ENCODE measurements at regions not wholly inside any gene's neighbourhood (a gene's known extent, or its start where the extent isn't known, plus 50 kb on each side); places are given as distances from the start of the nearest gene placed in this dataset.

DNA sequence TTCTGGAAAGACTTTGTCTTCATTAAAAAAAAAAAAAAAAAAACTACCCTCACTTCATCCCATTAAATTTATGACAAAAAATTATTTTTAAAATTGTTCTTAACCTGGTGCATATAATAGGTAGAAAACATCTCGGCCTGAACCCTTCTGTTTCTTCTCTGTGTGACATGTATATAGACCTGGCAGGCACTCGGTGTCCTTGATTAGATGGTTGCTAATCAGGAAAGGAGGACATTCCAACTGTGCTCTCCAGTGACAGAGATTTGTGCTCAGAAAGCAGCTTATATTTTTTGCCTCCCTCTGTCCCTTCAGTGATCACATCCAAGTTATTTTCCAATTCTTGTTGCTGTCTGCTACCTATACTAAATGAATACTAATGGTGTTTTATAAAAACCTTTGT, 355.6 kb downstream of the CBLL2 start:
- Histone ChIP-seq H3K9me3 (no peaks in the 10 kb centered on the region), H3K36me3 (no peaks in the 10 kb centered on the region), H3K4me1 (no peaks in the 10 kb centered on the region), H3K27me3 (no peaks in the 10 kb centered on the region), H3K27ac (no peak overlapping the region), H3K4me3 (no peak overlapping the region)
- no peak for DNase-seq
- ATAC-seq (ENCODE audit: low FRiP score in 2 of 2), result no peak
- 70 to 78% methylated on average over 2 of the region's 2 CpGs for WGBS, 2 donors
- TF ChIP-seq, protein P1, sequence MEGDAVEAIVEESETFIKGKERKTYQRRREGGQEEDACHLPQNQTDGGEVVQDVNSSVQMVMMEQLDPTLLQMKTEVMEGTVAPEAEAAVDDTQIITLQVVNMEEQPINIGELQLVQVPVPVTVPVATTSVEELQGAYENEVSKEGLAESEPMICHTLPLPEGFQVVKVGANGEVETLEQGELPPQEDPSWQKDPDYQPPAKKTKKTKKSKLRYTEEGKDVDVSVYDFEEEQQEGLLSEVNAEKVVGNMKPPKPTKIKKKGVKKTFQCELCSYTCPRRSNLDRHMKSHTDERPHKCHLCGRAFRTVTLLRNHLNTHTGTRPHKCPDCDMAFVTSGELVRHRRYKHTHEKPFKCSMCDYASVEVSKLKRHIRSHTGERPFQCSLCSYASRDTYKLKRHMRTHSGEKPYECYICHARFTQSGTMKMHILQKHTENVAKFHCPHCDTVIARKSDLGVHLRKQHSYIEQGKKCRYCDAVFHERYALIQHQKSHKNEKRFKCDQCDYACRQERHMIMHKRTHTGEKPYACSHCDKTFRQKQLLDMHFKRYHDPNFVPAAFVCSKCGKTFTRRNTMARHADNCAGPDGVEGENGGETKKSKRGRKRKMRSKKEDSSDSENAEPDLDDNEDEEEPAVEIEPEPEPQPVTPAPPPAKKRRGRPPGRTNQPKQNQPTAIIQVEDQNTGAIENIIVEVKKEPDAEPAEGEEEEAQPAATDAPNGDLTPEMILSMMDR (IDR thresholded peaks at IDR 0.05), result no peak
- no peak for TF ChIP-seq POLR2A (IDR thresholded peaks at IDR 0.05)
- no peak for TF ChIP-seq POLR2AphosphoS5 (IDR thresholded peaks at IDR 0.05)
- no peak for TF ChIP-seq EP300 (IDR thresholded peaks at IDR 0.05)

DNA sequence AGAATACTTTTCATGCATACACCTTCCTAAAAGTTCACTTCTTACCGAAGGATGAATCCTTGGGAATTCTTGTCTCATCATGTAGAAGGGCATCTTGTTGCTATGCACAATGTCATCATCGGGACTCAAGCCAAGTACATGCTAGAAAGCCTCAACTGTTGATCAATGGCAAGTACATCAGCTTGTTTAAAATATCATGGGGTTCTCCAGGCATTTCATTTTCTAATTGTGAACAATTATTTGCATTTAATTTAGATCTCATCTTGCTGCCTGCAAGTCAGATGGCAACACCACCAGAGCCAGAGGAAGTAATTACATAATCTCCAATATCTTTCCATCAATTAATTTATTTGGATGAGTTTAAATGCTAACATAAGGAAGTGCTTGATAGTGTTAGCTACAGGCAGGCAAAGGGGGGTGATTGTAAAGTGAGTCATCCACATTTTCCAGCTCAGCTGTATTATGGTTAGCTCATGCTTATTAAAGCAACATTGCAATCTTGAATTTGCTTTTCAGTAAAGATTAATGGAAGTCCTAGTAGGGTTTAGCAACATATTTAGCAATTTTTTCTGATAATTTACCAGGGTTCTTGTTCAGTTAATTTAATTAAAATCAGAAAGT, 356.5 kb downstream of the CBLL2 start:
- Histone ChIP-seq H3K4me1 (no peaks in the 10 kb centered on the region), H3K27me3 (no peaks in the 10 kb centered on the region), H3K9me3 (no peaks in the 10 kb centered on the region), H3K27ac (no peak overlapping the region), H3K36me3 (no peaks in the 10 kb centered on the region), H3K4me3 (no peak overlapping the region)
- 74 to 83% methylated on average over 2 of the region's 2 CpGs for WGBS, 2 donors
- TF ChIP-seq, protein P1 (IDR thresholded peaks at IDR 0.05), result no peak
- TF ChIP-seq EP300 (IDR thresholded peaks at IDR 0.05) (no peak), POLR2AphosphoS5 (IDR thresholded peaks at IDR 0.05) (no peak), POLR2A (IDR thresholded peaks at IDR 0.05) (no peak)
- no peak for ATAC-seq (ENCODE audit: low FRiP score in 2 of 2)
- DNase-seq, result no peak

DNA sequence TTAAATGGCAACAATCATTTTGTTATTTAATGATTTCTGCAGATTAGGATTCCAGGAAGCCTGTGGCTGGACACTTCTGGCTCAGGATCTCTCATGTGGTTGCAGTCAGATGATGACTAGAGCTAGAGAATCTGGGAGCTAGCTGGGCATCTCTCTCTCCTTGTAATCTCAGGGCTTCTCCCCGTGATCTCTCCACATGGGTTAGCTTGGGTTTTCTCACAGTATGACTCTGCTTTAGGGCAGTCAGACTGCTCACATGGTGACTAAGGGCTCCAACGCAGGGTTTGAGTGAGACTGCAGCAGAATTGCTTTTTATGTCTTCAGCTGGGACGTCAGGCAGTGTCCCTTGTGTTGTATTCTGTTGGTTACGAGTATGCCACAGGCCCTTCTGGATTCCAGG, 361.4 kb downstream of the CBLL2 start:
- no peak for ATAC-seq (ENCODE audit: low FRiP score in 2 of 2)
- no peak for TF ChIP-seq POLR2A (IDR thresholded peaks at IDR 0.05)
- TF ChIP-seq, protein P1 (IDR thresholded peaks at IDR 0.05), result no peak

DNA sequence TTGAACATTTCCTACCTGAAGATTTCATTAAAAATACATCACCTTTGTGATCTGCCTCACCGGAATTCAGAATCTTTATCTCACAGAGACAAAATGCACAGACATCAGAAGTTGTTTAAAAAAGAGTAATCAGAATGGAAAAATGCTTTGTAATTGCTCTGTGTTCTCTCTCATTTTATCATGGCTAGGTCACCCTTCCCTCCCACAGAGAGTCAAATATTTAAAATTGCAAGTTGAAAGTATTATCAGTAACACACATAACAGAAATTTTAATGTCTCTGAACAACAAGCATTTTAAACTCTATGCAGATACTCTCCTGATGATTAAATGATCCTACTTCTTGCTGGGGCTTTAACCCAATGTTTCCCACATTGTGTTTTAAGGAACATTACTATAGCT, 362.0 kb downstream of the CBLL2 start:
- H3K36me3 ChIP-seq, result no peaks in the 10 kb centered on the region
- DNase-seq (no peak), ATAC-seq (ENCODE audit: low FRiP score in 2 of 2) (no peak)
- no peaks in the 10 kb centered on the region for H3K9me3 ChIP-seq
- H3K4me1 ChIP-seq, result no peaks in the 10 kb centered on the region
- H3K27ac ChIP-seq, result no peak overlapping the region
- TF ChIP-seq POLR2A (IDR thresholded peaks at IDR 0.05) (no peak), EP300 (IDR thresholded peaks at IDR 0.05) (no peak), POLR2AphosphoS5 (IDR thresholded peaks at IDR 0.05) (no peak)
- TF ChIP-seq, protein P1 (IDR thresholded peaks at IDR 0.05), result no peak
- 81 to 94% methylated on average over 1 of the region's 1 CpG for WGBS, 2 donors
- no peaks in the 10 kb centered on the region for H3K27me3 ChIP-seq
- H3K4me3 ChIP-seq, result no peak overlapping the region

More for the DNA sequence above, 361.4 kb downstream of the CBLL2 start:
- Histone ChIP-seq H3K4me1 (no peaks in the 10 kb centered on the region), H3K9me3 (no peaks in the 10 kb centered on the region), H3K4me3 (no peak overlapping the region), H3K27me3 (no peaks in the 10 kb centered on the region), H3K27ac (no peak overlapping the region), H3K36me3 (no peaks in the 10 kb centered on the region)
- 68 to 80% methylated on average over 4 of the region's 4 CpGs for WGBS, 2 donors
- DNase-seq, result no peak

DNA sequence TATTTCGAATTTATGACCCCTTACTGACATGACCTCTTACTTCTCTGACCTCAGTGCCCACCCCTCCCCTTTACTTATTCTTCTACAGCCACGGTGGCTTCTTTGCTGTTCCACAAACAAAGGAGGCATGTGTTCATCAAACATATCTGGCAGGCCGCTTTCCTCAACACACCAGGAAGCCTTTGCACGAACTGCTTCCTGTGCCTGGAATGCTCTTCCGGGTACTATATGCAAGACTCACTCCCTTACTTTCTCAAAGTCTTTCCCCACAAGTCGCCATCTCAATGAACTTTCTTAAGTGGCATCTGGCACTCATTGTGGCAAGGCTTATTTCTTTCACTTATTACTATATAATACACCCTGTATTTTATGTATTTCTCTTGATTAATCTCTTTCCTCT, 351.5 kb upstream of the DDX53 start:
- ATAC-seq (ENCODE audit: low FRiP score in 2 of 2), result no peak
- WGBS, 2 donors, result 61 to 70% methylated on average over 6 of the region's 6 CpGs

More for the DNA sequence above, 351.5 kb upstream of the DDX53 start:
- Histone ChIP-seq H3K27me3 (no peaks in the 10 kb centered on the region), H3K36me3 (no peaks in the 10 kb centered on the region), H3K4me1 (no peaks in the 10 kb centered on the region), H3K4me3 (no peak overlapping the region), H3K9me3 (no peaks in the 10 kb centered on the region), H3K27ac (no peak overlapping the region)
- TF ChIP-seq EP300 (IDR thresholded peaks at IDR 0.05) (no peak), POLR2A (IDR thresholded peaks at IDR 0.05) (no peak), POLR2AphosphoS5 (IDR thresholded peaks at IDR 0.05) (no peak)
- TF ChIP-seq, protein P1 (IDR thresholded peaks at IDR 0.05), result no peak
- no peak for DNase-seq
